A673 (cell line): ENCODE measurements at regions not wholly inside any gene's neighbourhood (a gene's known extent, or its start where the extent isn't known, plus 50 kb on each side); places are given as distances from the start of the nearest gene placed in this dataset.

Experiments used
- EZH2 ChIP-seq: fragments of 200-600 bp; sonication (generic); IDR thresholded peaks from 2 replicates; pipeline ENCODE4 v1.6.1; 2017; ENCODE audit warnings: borderline replicate concordance, low read depth, mild to moderate bottlenecking, mixed read lengths, antibody characterized with exemption, low read length; ENCODE audit not compliant: poor library complexity, severe bottlenecking
- TF ChIP-seq, protein P1 (sequence below): fragments of 300-800, 200-600 bp; sonication (generic); conservative IDR thresholded peaks from 2 replicates; pipeline ENCODE4 v1.5.1; 2017; ENCODE audit warnings: low read depth, mild to moderate bottlenecking, antibody characterized with exemption, low read length, moderate library complexity, mixed read lengths

GRCh38 chr7:27351137-27351536 lies 108.5 kb downstream of the EVX1 start:
- TF ChIP-seq, protein P1, sequence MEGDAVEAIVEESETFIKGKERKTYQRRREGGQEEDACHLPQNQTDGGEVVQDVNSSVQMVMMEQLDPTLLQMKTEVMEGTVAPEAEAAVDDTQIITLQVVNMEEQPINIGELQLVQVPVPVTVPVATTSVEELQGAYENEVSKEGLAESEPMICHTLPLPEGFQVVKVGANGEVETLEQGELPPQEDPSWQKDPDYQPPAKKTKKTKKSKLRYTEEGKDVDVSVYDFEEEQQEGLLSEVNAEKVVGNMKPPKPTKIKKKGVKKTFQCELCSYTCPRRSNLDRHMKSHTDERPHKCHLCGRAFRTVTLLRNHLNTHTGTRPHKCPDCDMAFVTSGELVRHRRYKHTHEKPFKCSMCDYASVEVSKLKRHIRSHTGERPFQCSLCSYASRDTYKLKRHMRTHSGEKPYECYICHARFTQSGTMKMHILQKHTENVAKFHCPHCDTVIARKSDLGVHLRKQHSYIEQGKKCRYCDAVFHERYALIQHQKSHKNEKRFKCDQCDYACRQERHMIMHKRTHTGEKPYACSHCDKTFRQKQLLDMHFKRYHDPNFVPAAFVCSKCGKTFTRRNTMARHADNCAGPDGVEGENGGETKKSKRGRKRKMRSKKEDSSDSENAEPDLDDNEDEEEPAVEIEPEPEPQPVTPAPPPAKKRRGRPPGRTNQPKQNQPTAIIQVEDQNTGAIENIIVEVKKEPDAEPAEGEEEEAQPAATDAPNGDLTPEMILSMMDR: no peak
- no peak for TF ChIP-seq EZH2
